Activated CD8-positive, alpha-beta T cell treated with anti-CD3 and anti-CD28 coated beads, Interleukin-2, amount 10 ng/mL, durations not matched to agents 7 days and 5 days (primary cell): ENCODE measurements at regions not wholly inside any gene's neighbourhood (a gene's known extent, or its start where the extent isn't known, plus 50 kb on each side); places are given as distances from the start of the nearest gene placed in this dataset.

ENCODE experiments used
- ATAC-seq: fragments of 150-1000 bp; cut with Tn5 transposase; one replicate; pipeline ENCODE4 v1.10.0; 2021; ENCODE audit warnings: moderate library complexity
- CTCF ChIA-PET: fragments of 350-600 bp; sonication (Branson Sonifier 250); formaldehyde crosslinking; loops from one replicate; lab custom pipeline; 2021; ENCODE audit warnings: antibody characterized with exemption; lab: Charles Lee
- POLR2A ChIA-PET: fragments of 350-600 bp; sonication (Branson Sonifier 250); formaldehyde crosslinking; loops from one replicate; lab custom pipeline; 2021; ENCODE audit warnings: antibody characterized with exemption; lab: Charles Lee
- DNase-seq: peaks from one replicate; pipeline ENCODE4 v3.0.0-alpha.2; 2020
- H3K27ac Mint-ChIP-seq: one replicate; pipeline ENCODE4 v1.8.0; 2021; ENCODE audit warnings: mild to moderate bottlenecking, mixed read lengths
- H3K27me3 Mint-ChIP-seq: one replicate; pipeline ENCODE4 v1.8.0; 2021; ENCODE audit warnings: low read depth, mixed read lengths
- H3K36me3 Mint-ChIP-seq: one replicate; pipeline ENCODE4 v1.8.0; 2021; ENCODE audit warnings: low read depth, mixed read lengths
- H3K4me1 Mint-ChIP-seq: one replicate; pipeline ENCODE4 v1.8.0; 2021; ENCODE audit warnings: low read depth, mixed read lengths
- H3K4me3 Mint-ChIP-seq: one replicate; pipeline ENCODE4 v1.8.0; 2021; ENCODE audit warnings: mild to moderate bottlenecking, mixed read lengths
- H3K9me3 Mint-ChIP-seq: one replicate; pipeline ENCODE4 v1.8.0; 2022; ENCODE audit warnings: mixed read lengths; ENCODE audit not compliant: insufficient read depth

DNA sequence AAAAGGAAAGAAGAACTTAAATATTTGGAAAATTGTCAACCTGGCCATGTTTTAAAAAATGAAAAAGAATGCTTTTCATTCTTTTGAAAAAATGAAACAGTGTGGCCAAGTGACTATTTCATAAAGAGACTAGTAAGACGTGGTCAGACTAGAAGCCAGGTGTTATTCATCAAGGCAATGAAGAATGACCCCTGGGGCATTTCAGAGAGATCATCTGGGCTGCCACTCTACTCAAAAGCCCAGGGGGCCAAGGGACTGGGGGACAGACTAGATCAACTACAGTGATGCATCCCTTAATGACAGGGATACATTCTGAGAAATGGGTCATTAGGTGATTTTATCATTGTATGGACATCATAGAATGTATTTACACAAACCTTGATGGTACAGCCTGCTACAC, 199.4 kb downstream of the STK31 start:
- H3K27me3 Mint-ChIP-seq: peaks cover 7% of the 10 kb centered on the region
- H3K36me3 Mint-ChIP-seq: no peaks in the 10 kb centered on the region
- H3K4me1 Mint-ChIP-seq: no peaks in the 10 kb centered on the region
- no peak overlapping the region for H3K4me3 Mint-ChIP-seq
- ATAC-seq (no peak), DNase-seq (no peak)
- CTCF ChIA-PET: no interaction called here
- no peak overlapping the region for H3K27ac Mint-ChIP-seq
- POLR2A ChIA-PET: no interaction called here
- no peaks in the 10 kb centered on the region for H3K9me3 Mint-ChIP-seq

DNA sequence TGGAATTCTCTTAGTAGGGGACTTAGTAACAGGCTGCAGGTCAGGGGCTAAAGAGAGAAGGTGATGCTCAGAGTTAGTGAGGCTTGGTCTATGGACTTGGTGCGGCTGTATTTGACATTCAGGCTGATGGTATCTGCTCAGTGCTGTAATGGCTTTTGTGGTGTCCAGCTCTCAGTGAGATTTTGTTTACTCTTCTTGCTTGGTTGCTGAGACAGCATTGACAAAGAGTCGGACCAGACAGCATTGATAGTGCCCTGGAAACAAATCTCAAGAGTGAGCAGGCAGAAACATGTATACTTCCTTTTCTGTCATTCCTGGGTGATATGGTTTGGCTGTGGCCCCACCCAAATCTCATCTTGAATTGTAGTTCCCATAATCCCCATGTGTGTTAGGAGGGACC, 202.0 kb downstream of the STK31 start:
- POLR2A ChIA-PET: no interaction called here
- H3K27ac Mint-ChIP-seq: no peak overlapping the region
- peaks cover 4% of the 10 kb centered on the region for H3K27me3 Mint-ChIP-seq
- DNase-seq (no peak), ATAC-seq (no peak)
- CTCF ChIA-PET: no interaction called here
- H3K4me3 Mint-ChIP-seq: no peak overlapping the region
- H3K36me3 Mint-ChIP-seq: no peaks in the 10 kb centered on the region
- H3K4me1 Mint-ChIP-seq: no peaks in the 10 kb centered on the region
- H3K9me3 Mint-ChIP-seq: no peaks in the 10 kb centered on the region

DNA sequence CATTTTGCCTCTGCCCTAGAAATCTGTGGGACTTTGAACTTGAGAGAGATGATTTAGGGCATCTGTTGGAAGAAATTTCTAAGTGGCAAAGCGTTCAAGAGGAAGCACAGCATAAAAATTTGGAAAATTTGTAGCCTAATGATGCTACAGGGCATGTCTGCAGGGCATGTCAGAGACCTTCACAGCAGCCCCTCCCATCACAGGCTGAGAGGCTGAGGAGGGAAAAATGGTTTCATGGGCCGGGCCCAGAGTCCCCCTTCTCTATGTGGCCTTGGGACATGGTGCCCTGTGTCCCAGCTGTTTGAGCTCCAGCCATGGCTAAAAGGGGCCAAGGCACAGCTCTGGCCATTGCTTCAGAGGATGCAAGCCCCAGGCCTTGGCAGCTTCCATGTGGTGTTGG, 203.0 kb downstream of the STK31 start:
- H3K9me3 Mint-ChIP-seq: no peaks in the 10 kb centered on the region
- H3K27me3 Mint-ChIP-seq: peaks cover 8% of the 10 kb centered on the region
- H3K27ac Mint-ChIP-seq: no peak overlapping the region
- H3K4me1 Mint-ChIP-seq: no peaks in the 10 kb centered on the region
- ChIA-PET POLR2A (no interaction called here), CTCF (no interaction called here)
- H3K4me3 Mint-ChIP-seq: no peak overlapping the region
- H3K36me3 Mint-ChIP-seq: no peaks in the 10 kb centered on the region
- DNase-seq: no peak
- no peak for ATAC-seq

DNA sequence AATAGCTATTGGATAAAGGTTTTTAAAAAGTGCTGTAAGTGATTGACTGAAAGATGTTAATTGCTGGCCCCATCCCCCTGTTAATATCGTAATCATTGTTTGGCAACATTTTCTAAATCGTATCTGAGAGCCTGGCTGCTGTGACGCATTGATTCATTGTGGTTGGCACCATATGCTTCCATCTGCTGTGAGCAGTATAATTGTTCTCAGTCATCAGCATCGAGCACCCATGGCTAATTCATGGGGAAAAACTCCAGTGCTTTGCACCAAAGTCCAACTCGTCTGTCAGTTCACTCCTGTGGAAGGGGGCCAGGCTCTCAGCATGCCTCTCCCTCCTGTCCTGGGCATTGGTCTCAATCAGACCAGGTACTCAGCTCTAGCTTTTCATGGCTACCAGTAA, 205.2 kb downstream of the STK31 start:
- Mint-ChIP-seq H3K36me3 (no peaks in the 10 kb centered on the region), H3K4me3 (no peak overlapping the region), H3K4me1 (no peaks in the 10 kb centered on the region), H3K9me3 (no peaks in the 10 kb centered on the region), H3K27me3 (peaks cover 12% of the 10 kb centered on the region), H3K27ac (no peak overlapping the region)
- ATAC-seq (no peak), DNase-seq (no peak)
- ChIA-PET CTCF (no interaction called here), POLR2A (no interaction called here)

DNA sequence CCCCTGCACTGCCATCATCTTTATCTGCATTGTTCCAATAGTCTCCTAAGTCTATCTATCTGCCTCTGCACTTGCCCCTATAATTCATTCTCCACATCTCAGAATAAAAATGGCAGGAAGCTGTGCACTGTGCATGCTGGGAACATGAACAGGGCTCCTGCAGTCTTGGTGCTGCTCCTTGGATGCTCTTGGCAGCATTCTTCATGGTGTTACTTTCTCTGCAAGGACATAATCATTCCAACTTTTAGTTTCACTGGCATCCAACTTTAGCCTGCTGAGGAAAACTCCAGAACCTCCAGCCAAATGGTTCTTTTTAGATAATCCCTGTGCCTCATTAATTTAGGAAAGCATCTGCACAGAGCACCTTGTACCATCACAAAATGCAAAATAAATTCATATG, 208.3 kb downstream of the STK31 start:
- H3K36me3 Mint-ChIP-seq: no peaks in the 10 kb centered on the region
- ATAC-seq (no peak), DNase-seq (no peak)
- POLR2A ChIA-PET: interaction anchor here (0.5 kb wide), 1 partner anchor 355 kb away, joined by 3 read pairs; no protein-coding TSS in a partner anchor
- no peaks in the 10 kb centered on the region for H3K4me1 Mint-ChIP-seq
- no peak overlapping the region for H3K4me3 Mint-ChIP-seq
- H3K27me3 Mint-ChIP-seq: peaks cover 8% of the 10 kb centered on the region
- CTCF ChIA-PET: no interaction called here
- no peaks in the 10 kb centered on the region for H3K9me3 Mint-ChIP-seq
- H3K27ac Mint-ChIP-seq: no peak overlapping the region

DNA sequence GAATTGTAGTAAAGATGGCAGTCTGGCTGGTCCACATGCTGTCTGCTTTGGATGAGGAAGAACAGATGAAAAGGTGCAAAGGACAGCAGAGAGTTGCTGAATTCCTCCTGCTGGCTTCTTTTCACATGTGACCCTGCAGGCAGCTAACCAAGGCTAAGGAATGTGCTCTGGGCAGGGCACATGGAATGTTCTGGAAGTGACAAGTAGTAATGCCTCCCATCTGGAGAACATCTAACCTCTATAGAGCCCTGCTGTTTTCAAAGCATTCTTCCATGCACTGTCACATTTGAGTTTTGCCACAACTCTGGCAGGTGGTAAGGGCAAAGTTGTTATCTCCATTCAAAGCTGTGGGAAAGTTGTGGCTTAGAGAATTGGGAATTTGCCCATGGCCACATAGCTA, 208.8 kb downstream of the STK31 start:
- Mint-ChIP-seq H3K9me3 (no peaks in the 10 kb centered on the region), H3K4me3 (no peak overlapping the region), H3K27ac (no peak overlapping the region), H3K4me1 (no peaks in the 10 kb centered on the region), H3K36me3 (no peaks in the 10 kb centered on the region), H3K27me3 (peaks cover 8% of the 10 kb centered on the region)
- DNase-seq: no peak
- ATAC-seq: no peak
- POLR2A ChIA-PET: interaction anchor here (0.5 kb wide), 1 partner anchor 356 kb away, joined by 3 read pairs; no protein-coding TSS in a partner anchor
- CTCF ChIA-PET: no interaction called here

DNA sequence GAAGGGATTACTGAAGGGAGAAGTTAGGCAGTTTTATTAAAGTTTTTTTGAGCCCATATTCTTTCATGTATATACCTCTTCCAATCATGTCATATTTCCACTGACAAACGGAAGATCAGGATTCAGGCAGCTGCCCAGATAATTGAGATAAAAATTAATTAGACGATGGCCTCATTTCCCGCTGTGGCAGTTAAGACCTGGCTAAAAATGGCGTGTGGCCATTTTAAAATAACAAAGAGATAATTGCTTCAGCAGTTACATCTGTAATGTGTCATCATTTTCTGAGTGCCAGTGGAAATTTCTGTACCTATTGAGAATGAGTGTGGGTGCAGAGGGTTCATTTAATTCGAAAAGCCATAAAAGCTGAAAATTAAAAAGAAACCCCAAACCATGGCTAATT, 215.1 kb downstream of the STK31 start:
- H3K9me3 Mint-ChIP-seq: no peaks in the 10 kb centered on the region

DNA sequence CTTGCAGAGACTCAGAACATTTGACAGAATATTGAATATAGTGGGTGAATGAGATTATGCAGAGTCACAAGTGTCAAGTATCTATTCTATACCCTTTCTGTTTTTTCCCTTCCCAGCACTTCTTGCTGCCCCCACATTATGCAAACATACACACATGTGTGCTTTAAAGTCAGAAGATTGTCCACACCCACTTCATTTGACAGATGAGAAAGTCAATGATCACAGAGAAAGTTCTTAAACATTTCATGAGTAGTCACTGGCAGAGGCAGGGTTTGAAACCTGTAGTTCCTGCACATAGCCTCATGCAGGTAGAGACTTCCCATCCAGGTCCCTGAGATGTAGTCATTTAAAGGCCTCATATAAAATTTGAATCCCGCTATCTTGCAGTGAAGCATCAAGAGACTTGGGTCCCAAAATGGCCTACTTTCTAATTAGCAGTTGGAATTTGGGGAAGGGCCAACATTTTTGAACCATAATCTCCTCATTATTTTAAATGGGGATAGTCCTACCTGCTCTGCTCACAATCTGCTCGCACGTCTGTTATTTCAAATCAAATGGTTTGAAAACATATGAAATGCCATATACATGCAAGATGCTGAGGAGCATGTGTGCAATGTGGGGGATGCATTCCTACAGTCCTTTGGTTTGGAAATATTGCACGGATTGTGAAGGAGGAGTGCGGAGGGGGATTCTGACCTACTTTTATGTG, 217.8 kb downstream of the STK31 start:
- Mint-ChIP-seq H3K9me3 (no peaks in the 10 kb centered on the region), H3K27me3 (peaks cover 6% of the 10 kb centered on the region), H3K36me3 (no peaks in the 10 kb centered on the region), H3K4me1 (no peaks in the 10 kb centered on the region), H3K27ac (no peak overlapping the region), H3K4me3 (no peak overlapping the region)
- CTCF ChIA-PET: no interaction called here
- ATAC-seq (no peak), DNase-seq (no peak)
- POLR2A ChIA-PET: no interaction called here

More for the DNA sequence above, 215.1 kb downstream of the STK31 start:
- DNase-seq: no peak
- no peaks in the 10 kb centered on the region for H3K4me1 Mint-ChIP-seq
- CTCF ChIA-PET: no interaction called here
- ATAC-seq: no peak
- POLR2A ChIA-PET: no interaction called here
- H3K27ac Mint-ChIP-seq: no peak overlapping the region
- peaks cover 6% of the 10 kb centered on the region for H3K27me3 Mint-ChIP-seq
- H3K36me3 Mint-ChIP-seq: no peaks in the 10 kb centered on the region
- H3K4me3 Mint-ChIP-seq: no peak overlapping the region

DNA sequence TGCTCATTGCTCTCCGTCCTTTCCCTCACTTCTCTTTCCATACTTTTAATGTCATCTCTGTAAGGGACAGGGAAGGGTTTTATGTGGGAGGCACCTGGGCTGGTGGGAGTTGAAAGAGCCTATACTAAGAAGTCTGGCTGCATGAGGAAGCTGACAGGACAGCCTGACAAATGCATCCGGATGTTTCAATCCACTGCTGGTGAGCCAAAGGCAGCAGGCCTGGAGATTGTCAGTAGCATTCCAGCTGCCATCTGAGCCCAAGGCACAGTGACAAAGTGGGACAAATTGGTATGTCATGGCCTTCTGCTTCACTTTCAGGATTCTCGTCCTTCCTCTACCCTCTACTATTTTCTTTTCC, 218.4 kb downstream of the STK31 start:
- Mint-ChIP-seq H3K27ac (no peak overlapping the region), H3K4me3 (no peak overlapping the region), H3K27me3 (peaks cover 6% of the 10 kb centered on the region), H3K4me1 (no peaks in the 10 kb centered on the region), H3K9me3 (no peaks in the 10 kb centered on the region), H3K36me3 (no peaks in the 10 kb centered on the region)
- ATAC-seq: no peak
- POLR2A ChIA-PET: no interaction called here
- no peak for DNase-seq
- CTCF ChIA-PET: no interaction called here

DNA sequence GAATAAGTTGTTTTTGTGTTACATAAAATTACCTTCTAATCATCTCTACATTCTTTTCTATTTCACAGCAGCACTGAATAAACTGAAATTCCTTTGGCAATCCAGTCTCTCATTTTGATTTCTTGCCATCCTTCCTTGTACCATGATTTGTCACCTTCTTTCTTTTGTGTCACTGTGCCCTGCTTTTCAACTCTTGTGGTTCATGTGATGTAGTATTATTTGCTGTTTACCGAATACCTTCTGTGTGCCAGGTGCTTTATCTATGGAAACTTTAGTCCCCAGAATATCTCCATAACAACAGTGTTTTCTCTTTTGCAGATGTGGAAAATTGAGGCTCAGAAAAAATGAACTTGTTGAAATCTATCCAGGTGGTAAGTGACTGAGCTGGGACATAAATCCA, 220.3 kb downstream of the STK31 start:
- H3K27me3 Mint-ChIP-seq: peaks cover 7% of the 10 kb centered on the region
- no peaks in the 10 kb centered on the region for H3K9me3 Mint-ChIP-seq
- CTCF ChIA-PET: no interaction called here
- H3K4me1 Mint-ChIP-seq: no peaks in the 10 kb centered on the region
- H3K27ac Mint-ChIP-seq: no peak overlapping the region
- POLR2A ChIA-PET: no interaction called here
- no peak overlapping the region for H3K4me3 Mint-ChIP-seq
- ATAC-seq (no peak), DNase-seq (no peak)
- no peaks in the 10 kb centered on the region for H3K36me3 Mint-ChIP-seq

DNA sequence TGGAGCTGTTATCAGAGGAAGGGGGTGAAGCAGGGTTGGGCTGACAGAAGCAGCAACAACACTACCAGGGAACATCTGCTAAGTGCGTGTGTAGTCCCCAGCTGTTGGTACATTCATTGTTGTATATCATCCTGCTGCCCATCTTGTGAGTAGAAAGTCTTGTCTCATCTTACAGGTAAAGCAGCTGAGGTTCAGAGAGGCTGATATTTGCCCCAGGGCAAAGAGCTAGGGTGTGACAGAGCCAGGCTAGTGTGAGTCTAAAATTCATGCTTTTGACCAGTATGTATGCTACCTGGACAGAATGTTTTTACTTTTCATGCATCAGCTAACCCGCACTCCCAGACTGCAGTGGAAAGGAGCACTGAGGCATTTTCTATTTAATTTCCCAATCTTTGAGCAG, 221.6 kb downstream of the STK31 start:
- Mint-ChIP-seq H3K4me1 (no peaks in the 10 kb centered on the region), H3K27ac (no peak overlapping the region)
- CTCF ChIA-PET: no interaction called here

DNA sequence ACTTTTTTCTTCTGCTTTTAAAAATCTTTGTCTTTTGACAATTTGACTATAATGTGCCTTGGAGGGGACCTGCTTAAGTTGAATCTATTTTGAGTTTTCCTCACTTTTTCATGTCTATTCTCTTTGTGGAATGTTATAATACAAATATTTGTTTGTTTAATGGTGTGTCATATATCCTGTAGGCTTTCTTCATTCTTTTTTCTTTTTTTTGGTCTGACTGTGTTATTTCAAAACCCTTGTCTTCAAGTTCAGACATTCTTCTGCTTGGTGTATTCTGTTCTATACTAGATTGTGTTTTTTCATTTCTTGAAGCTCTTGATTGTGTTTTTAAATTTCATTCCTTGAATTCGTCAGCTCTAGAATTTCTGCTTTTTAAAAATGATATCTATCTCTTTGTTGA, 228.2 kb downstream of the STK31 start:
- no peaks in the 10 kb centered on the region for H3K4me1 Mint-ChIP-seq
- H3K27ac Mint-ChIP-seq: no peak overlapping the region
- ChIA-PET POLR2A (no interaction called here), CTCF (no interaction called here)
- H3K27me3 Mint-ChIP-seq: peaks cover 18% of the 10 kb centered on the region
- no peaks in the 10 kb centered on the region for H3K36me3 Mint-ChIP-seq
- no peak overlapping the region for H3K4me3 Mint-ChIP-seq
- no peaks in the 10 kb centered on the region for H3K9me3 Mint-ChIP-seq
- DNase-seq (no peak), ATAC-seq (no peak)

More for the DNA sequence above, 221.6 kb downstream of the STK31 start:
- ATAC-seq (no peak), DNase-seq (no peak)
- H3K27me3 Mint-ChIP-seq: peaks cover 13% of the 10 kb centered on the region
- POLR2A ChIA-PET: no interaction called here
- no peaks in the 10 kb centered on the region for H3K9me3 Mint-ChIP-seq
- H3K36me3 Mint-ChIP-seq: no peaks in the 10 kb centered on the region
- no peak overlapping the region for H3K4me3 Mint-ChIP-seq
